Vagina (tissue), 2 donors: ENCODE measurements at regions not wholly inside any gene's neighbourhood (a gene's known extent, or its start where the extent isn't known, plus 50 kb on each side); places are given as distances from the start of the nearest gene placed in this dataset.

ENCODE experiments used
- CTCF ChIP-seq, 3 experiments: fragments of 450-650 bp in 2 of 3; fragments of 200-600 bp in 1 of 3; sonication (generic) in 1 of 3; IDR thresholded peaks; one replicate each; pipeline ENCODE4 v1.5.1; 2017 to 2019; ENCODE audit warnings: antibody characterized with exemption in 3 of 3, mild to moderate bottlenecking in 2 of 3, moderate library complexity in 2 of 3
- POLR2A ChIP-seq, 2 donors: fragments of 450-650 bp; IDR thresholded peaks; one replicate each; pipeline ENCODE4 v1.6.1; 2017; ENCODE audit warnings: antibody characterized with exemption in 2 of 2, mild to moderate bottlenecking in 2 of 2, moderate library complexity in 2 of 2

GRCh38 chr6:113578691-113579090 is 278.5 kb upstream of the MARCKS start:
- TF ChIP-seq CTCF (IDR thresholded peaks at IDR 0.05) = no peak
- no peak for TF ChIP-seq POLR2A (IDR thresholded peaks at IDR 0.05)
